ENCODE measurements at regions not wholly inside any gene's neighbourhood (a gene's known extent, or its start where the extent isn't known, plus 50 kb on each side); places are given as distances from the start of the nearest gene placed in this dataset.

DNA sequence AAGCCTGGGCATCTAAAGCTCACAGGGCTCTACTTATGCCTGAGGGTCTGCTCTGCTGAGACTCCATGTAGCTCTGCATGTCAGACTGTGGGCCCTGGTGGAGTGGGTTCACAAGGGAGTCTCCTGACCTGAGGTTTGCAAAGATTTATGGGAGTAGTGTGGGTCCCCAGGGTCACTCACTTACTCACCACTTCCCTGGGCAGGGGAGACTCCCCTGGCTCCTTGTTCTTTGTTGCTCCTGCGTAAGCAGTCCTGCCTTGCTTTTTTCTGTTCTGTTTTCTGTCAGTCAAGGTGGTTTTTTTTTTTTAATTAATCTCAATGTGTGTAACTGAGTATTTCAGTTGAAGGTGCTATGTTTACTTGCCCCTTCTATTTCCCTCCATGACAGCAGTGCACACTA lies 256.6 kb downstream of the TMEM38B start:
- no peaks in the 10 kb centered on the region for H3K36me3 ChIP-seq
- no peak overlapping the region for H3K4me3 ChIP-seq
- H3K9me3 ChIP-seq: no peaks in the 10 kb centered on the region
- intact Hi-C loops (cut with DNase I): no loop called here
- H3K27me3 ChIP-seq (ENCODE audit: low read depth): no peaks in the 10 kb centered on the region
- no peak overlapping the region for H3K27ac ChIP-seq
- ATAC-seq (no peak), DNase-seq (no peak)
- H3K4me1 ChIP-seq: no peaks in the 10 kb centered on the region
- TF ChIP-seq, protein P1, sequence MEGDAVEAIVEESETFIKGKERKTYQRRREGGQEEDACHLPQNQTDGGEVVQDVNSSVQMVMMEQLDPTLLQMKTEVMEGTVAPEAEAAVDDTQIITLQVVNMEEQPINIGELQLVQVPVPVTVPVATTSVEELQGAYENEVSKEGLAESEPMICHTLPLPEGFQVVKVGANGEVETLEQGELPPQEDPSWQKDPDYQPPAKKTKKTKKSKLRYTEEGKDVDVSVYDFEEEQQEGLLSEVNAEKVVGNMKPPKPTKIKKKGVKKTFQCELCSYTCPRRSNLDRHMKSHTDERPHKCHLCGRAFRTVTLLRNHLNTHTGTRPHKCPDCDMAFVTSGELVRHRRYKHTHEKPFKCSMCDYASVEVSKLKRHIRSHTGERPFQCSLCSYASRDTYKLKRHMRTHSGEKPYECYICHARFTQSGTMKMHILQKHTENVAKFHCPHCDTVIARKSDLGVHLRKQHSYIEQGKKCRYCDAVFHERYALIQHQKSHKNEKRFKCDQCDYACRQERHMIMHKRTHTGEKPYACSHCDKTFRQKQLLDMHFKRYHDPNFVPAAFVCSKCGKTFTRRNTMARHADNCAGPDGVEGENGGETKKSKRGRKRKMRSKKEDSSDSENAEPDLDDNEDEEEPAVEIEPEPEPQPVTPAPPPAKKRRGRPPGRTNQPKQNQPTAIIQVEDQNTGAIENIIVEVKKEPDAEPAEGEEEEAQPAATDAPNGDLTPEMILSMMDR (IDR thresholded peaks at IDR 0.05): no peak

DNA sequence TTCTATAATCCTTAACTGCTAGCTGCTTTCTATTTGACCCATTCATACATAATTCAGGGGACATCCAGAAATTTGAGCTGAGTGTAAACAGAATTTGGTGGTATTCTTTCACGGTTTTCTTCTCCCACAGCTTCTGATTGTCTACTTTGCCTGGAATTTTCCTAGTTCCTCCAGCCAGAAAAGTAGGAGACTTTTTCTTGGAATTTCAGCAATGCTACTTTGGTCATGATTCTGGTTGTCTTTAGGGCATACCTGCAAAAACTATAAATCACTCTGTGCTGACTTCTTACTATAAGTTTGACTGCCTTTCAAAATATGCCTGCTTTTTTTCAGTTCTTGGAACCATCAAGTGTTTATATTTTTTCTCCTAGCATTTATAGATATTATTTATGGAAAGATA lies 260.2 kb downstream of the TMEM38B start:
- H3K27ac ChIP-seq: no peak overlapping the region
- H3K27me3 ChIP-seq (ENCODE audit: low read depth): no peaks in the 10 kb centered on the region
- TF ChIP-seq, protein P1 (IDR thresholded peaks at IDR 0.05): no peak
- no peaks in the 10 kb centered on the region for H3K4me1 ChIP-seq
- no peaks in the 10 kb centered on the region for H3K36me3 ChIP-seq
- intact Hi-C loops (cut with DNase I): no loop called here
- no peaks in the 10 kb centered on the region for H3K9me3 ChIP-seq
- DNase-seq (no peak), ATAC-seq (no peak)
- no peak overlapping the region for H3K4me3 ChIP-seq

DNA sequence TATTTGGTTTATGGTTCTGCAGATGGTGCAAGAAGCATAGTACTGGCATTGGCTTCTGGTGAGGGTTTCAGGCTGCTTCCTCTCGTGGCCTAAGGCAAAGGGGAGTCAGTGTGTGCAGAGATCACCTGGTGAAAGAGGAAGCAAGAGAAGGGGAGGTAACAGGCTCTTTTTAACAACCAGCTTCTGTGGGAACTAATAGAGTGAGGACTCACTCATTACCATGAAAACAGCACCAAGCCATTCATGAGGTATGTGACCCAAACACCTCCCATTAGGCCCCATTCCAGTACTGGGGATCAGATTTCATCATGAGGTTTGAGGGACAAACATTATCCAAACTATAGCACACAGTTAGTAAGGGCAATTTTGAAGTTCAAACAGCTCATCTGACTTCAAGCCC lies 263.5 kb downstream of the TMEM38B start:
- no peak overlapping the region for H3K27ac ChIP-seq
- H3K4me1 ChIP-seq: no peaks in the 10 kb centered on the region
- no peaks in the 10 kb centered on the region for H3K9me3 ChIP-seq
- H3K27me3 ChIP-seq (ENCODE audit: low read depth): no peaks in the 10 kb centered on the region
- no peaks in the 10 kb centered on the region for H3K36me3 ChIP-seq
- ATAC-seq (no peak), DNase-seq (no peak)
- intact Hi-C loops (cut with DNase I): no loop called here
- H3K4me3 ChIP-seq: no peak overlapping the region
- TF ChIP-seq, protein P1 (IDR thresholded peaks at IDR 0.05): no peak

DNA sequence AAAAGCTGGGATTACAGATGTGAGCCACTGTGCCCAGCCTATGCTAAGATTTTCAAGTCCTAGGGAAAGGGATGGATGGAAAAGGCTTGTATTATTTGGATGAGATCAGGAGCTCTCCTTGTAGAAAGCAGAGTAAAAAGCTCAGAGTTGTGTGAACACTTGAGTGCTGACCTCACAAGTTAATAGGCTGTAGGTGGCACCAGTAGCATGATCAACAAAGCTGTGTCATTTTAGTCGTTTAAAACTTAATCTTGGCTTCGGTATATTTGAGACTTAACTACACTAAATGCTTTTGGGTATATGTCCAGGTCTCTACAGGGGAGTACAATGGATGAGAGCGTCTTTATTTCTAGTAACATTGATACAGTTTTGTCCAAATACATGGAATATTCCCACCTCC lies 264.2 kb downstream of the TMEM38B start:
- TF ChIP-seq, protein P1 (IDR thresholded peaks at IDR 0.05): no peak
- intact Hi-C loops (cut with DNase I): no loop called here
- Histone ChIP-seq H3K27ac (no peak overlapping the region), H3K9me3 (no peaks in the 10 kb centered on the region), H3K4me1 (no peaks in the 10 kb centered on the region), H3K36me3 (no peaks in the 10 kb centered on the region), H3K4me3 (no peak overlapping the region), H3K27me3 (ENCODE audit: low read depth) (no peaks in the 10 kb centered on the region)
- no peak for DNase-seq
- ATAC-seq: no peak

DNA sequence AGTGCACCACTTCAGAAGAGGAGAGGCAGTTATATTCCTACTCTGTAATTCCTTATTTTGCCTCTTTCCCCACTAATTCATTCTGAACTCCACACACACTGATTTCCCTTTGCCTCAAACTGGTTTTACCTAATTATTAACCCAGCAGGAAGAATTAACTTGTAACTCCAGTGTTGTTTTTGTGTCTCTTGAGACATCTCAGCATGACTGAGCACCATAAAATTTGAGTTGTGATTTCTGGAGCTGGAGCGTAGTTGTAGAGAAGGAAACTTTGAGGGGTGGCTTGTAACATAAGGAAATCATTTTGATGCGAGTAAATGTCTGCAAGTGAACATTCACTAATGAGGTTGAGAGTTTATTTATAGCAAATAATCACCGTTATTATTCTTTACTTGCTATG lies 265.2 kb downstream of the TMEM38B start:
- H3K27ac ChIP-seq: no peak overlapping the region
- H3K4me1 ChIP-seq: no peaks in the 10 kb centered on the region
- H3K27me3 ChIP-seq (ENCODE audit: low read depth): no peaks in the 10 kb centered on the region
- no peak overlapping the region for H3K4me3 ChIP-seq
- ATAC-seq (no peak), DNase-seq (no peak)
- intact Hi-C loops (cut with DNase I): no loop called here
- H3K36me3 ChIP-seq: no peaks in the 10 kb centered on the region
- no peaks in the 10 kb centered on the region for H3K9me3 ChIP-seq
- TF ChIP-seq, protein P1 (IDR thresholded peaks at IDR 0.05): no peak
